ENCODE measurements at regions not wholly inside any gene's neighbourhood (a gene's known extent, or its start where the extent isn't known, plus 50 kb on each side); places are given as distances from the start of the nearest gene placed in this dataset.

DNA sequence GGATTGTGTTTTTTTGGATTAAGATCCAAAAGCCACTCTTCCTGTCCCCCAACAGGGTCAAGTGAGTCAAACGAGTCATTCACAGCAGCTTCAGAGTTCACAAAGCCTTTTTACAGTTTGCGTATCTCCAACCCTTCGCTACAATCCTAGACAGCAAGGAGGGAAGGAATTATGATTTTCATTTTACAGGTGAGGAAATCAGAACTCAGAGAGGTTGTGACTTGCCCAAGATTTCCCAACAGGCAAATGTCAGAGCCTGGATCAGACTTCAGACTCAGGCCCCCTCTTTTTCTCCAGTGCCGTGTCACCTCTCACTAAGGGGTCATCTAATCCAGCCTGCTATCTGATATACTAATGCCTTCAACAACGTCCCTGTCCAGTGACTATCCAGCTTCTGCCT is 72.1 kb upstream of the XPA start:
- TF ChIP-seq, protein P1, sequence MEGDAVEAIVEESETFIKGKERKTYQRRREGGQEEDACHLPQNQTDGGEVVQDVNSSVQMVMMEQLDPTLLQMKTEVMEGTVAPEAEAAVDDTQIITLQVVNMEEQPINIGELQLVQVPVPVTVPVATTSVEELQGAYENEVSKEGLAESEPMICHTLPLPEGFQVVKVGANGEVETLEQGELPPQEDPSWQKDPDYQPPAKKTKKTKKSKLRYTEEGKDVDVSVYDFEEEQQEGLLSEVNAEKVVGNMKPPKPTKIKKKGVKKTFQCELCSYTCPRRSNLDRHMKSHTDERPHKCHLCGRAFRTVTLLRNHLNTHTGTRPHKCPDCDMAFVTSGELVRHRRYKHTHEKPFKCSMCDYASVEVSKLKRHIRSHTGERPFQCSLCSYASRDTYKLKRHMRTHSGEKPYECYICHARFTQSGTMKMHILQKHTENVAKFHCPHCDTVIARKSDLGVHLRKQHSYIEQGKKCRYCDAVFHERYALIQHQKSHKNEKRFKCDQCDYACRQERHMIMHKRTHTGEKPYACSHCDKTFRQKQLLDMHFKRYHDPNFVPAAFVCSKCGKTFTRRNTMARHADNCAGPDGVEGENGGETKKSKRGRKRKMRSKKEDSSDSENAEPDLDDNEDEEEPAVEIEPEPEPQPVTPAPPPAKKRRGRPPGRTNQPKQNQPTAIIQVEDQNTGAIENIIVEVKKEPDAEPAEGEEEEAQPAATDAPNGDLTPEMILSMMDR (IDR thresholded peaks at IDR 0.05; ENCODE audit: low read length), result no peak
- TF ChIP-seq EZH2 (IDR thresholded peaks at IDR 0.05; ENCODE audit: borderline replicate concordance, low read length), result no peak
